ENCODE measurements at regions not wholly inside any gene's neighbourhood (a gene's known extent, or its start where the extent isn't known, plus 50 kb on each side); places are given as distances from the start of the nearest gene placed in this dataset.
"Not testable (repeated sequence)": the region's sequence is repeated elsewhere in the genome, so short reads cannot be mapped to it uniquely, and the experiment has no call there.

GRCh38 chr18:43847164-43848091, 570.1 kb upstream of the SYT4 start:
- DNase-seq (ENCODE audit: low spot score in 2 of 2): no peak
- intact Hi-C loops (cut with DNase I; ENCODE audit: low total_unique reads): no loop called here
- 42 to 47% methylated on average over 8 of the region's 8 CpGs for WGBS, 2 donors
- TF ChIP-seq POLR2A (IDR thresholded peaks at IDR 0.05): no peak
- TF ChIP-seq, protein P1, sequence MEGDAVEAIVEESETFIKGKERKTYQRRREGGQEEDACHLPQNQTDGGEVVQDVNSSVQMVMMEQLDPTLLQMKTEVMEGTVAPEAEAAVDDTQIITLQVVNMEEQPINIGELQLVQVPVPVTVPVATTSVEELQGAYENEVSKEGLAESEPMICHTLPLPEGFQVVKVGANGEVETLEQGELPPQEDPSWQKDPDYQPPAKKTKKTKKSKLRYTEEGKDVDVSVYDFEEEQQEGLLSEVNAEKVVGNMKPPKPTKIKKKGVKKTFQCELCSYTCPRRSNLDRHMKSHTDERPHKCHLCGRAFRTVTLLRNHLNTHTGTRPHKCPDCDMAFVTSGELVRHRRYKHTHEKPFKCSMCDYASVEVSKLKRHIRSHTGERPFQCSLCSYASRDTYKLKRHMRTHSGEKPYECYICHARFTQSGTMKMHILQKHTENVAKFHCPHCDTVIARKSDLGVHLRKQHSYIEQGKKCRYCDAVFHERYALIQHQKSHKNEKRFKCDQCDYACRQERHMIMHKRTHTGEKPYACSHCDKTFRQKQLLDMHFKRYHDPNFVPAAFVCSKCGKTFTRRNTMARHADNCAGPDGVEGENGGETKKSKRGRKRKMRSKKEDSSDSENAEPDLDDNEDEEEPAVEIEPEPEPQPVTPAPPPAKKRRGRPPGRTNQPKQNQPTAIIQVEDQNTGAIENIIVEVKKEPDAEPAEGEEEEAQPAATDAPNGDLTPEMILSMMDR (IDR thresholded peaks at IDR 0.05): no peak
- H3K4me3 ChIP-seq (ENCODE audit: low read depth, poor library complexity, severe bottlenecking): no peak overlapping the region

- H3K4me3 ChIP-seq (ENCODE audit: low read depth, poor library complexity, severe bottlenecking); intact Hi-C loops (cut with DNase I; ENCODE audit: low total_unique reads); DNase-seq (ENCODE audit: low spot score in 2 of 2): not testable (repeated sequence)
- WGBS, 2 donors: 73 to 82% methylated on average over 2 of the region's 2 CpGs
These were observed 572.5 kb upstream of the SYT4 start for GRCh38 chr18:43849831-43850230.

GRCh38 chr18:43855376-43855775, 578.1 kb upstream of the SYT4 start:
- no peak overlapping the region for H3K4me3 ChIP-seq (ENCODE audit: low read depth, poor library complexity, severe bottlenecking)
- intact Hi-C loops (cut with DNase I; ENCODE audit: low total_unique reads): no loop called here
- WGBS, 2 donors: 74 to 80% methylated on average over 2 of the region's 2 CpGs
- no peak for TF ChIP-seq POLR2A (IDR thresholded peaks at IDR 0.05)
- TF ChIP-seq, protein P1 (IDR thresholded peaks at IDR 0.05): no peak
- no peak for DNase-seq (ENCODE audit: low spot score in 2 of 2)

GRCh38 chr18:43863180-43863579, 585.9 kb upstream of the SYT4 start:
- DNase-seq (ENCODE audit: low spot score in 2 of 2): peak in 1 of 2 donors; percentile 50
- 63 to 65% methylated on average over 1 of the region's 1 CpG for WGBS, 2 donors
- TF ChIP-seq, protein P1 (IDR thresholded peaks at IDR 0.05): no peak
- no peak for TF ChIP-seq POLR2A (IDR thresholded peaks at IDR 0.05)
- no peak overlapping the region for H3K4me3 ChIP-seq (ENCODE audit: low read depth, poor library complexity, severe bottlenecking)
- intact Hi-C loops (cut with DNase I; ENCODE audit: low total_unique reads): no loop called here

GRCh38 chr18:43866696-43867095, 589.4 kb upstream of the SYT4 start:
- intact Hi-C loops (cut with DNase I; ENCODE audit: low total_unique reads): no loop called here
- no peak for DNase-seq (ENCODE audit: low spot score in 2 of 2)
- no peak for TF ChIP-seq POLR2A (IDR thresholded peaks at IDR 0.05)
- TF ChIP-seq, protein P1 (IDR thresholded peaks at IDR 0.05): no peak
- H3K4me3 ChIP-seq (ENCODE audit: low read depth, poor library complexity, severe bottlenecking): no peak overlapping the region

GRCh38 chr18:43868497-43868995, 591.3 kb upstream of the SYT4 start:
- no peak for TF ChIP-seq POLR2A (IDR thresholded peaks at IDR 0.05)
- TF ChIP-seq, protein P1 (IDR thresholded peaks at IDR 0.05): no peak
- no peak overlapping the region for H3K4me3 ChIP-seq (ENCODE audit: low read depth, poor library complexity, severe bottlenecking)
- WGBS, 2 donors: 66 to 67% methylated on average over 3 of the region's 3 CpGs
- intact Hi-C loops (cut with DNase I; ENCODE audit: low total_unique reads): no loop called here
- no peak for DNase-seq (ENCODE audit: low spot score in 2 of 2)
